Brain microvascular endothelial cell (primary cell): ENCODE measurements at regions not wholly inside any gene's neighbourhood (a gene's known extent, or its start where the extent isn't known, plus 50 kb on each side); places are given as distances from the start of the nearest gene placed in this dataset.

Source experiments
- DNase-seq: peaks from one replicate; pipeline ENCODE4 v3.0.0-alpha.2; 2020
- H3K27ac ChIP-seq: fragments of 250-450 bp; sonication (Bioruptor Pico); 2 replicates; pipeline ENCODE4 v1.5.1; 2020; ENCODE audit warnings: mild to moderate bottlenecking, moderate library complexity
- H3K27me3 ChIP-seq: fragments of 250-450 bp; sonication (Bioruptor Pico); replicated peaks from 2 replicates; pipeline ENCODE4 v1.5.1; 2020; ENCODE audit warnings: mild to moderate bottlenecking
- H3K36me3 ChIP-seq: fragments of 250-450 bp; sonication (Bioruptor Pico); replicated peaks from 2 replicates; pipeline ENCODE4 v1.5.1; 2020; ENCODE audit warnings: mild to moderate bottlenecking
- H3K4me3 ChIP-seq: 2 replicates; pipeline ENCODE4 v1.5.1; 2011; ENCODE audit warnings: low read depth, mild to moderate bottlenecking, control low read depth, low read length, moderate library complexity
- in situ Hi-C: cut with HindIII; loops from 2 replicates; pipeline ENCODE4 v1.10.0; 2017; ENCODE audit warnings: low sequenced_read_pairs, low pct_ligation_motif_present
- TF ChIP-seq, protein P1 (sequence below): IDR thresholded peaks from 2 replicates; pipeline ENCODE4 v1.5.1; 2011; ENCODE audit warnings: low read depth, mild to moderate bottlenecking, moderate library complexity, low read length, control low read depth, inconsistent platforms; ENCODE audit errors: missing control alignments

GRCh38 chr3:177831361-177831760 lies 634.1 kb upstream of the TBL1XR1 start:
- Histone ChIP-seq H3K4me3 (no peak overlapping the region), H3K27ac (no peak overlapping the region), H3K36me3 (no peaks in the 10 kb centered on the region), H3K27me3 (no peaks in the 10 kb centered on the region)
- TF ChIP-seq, protein P1, sequence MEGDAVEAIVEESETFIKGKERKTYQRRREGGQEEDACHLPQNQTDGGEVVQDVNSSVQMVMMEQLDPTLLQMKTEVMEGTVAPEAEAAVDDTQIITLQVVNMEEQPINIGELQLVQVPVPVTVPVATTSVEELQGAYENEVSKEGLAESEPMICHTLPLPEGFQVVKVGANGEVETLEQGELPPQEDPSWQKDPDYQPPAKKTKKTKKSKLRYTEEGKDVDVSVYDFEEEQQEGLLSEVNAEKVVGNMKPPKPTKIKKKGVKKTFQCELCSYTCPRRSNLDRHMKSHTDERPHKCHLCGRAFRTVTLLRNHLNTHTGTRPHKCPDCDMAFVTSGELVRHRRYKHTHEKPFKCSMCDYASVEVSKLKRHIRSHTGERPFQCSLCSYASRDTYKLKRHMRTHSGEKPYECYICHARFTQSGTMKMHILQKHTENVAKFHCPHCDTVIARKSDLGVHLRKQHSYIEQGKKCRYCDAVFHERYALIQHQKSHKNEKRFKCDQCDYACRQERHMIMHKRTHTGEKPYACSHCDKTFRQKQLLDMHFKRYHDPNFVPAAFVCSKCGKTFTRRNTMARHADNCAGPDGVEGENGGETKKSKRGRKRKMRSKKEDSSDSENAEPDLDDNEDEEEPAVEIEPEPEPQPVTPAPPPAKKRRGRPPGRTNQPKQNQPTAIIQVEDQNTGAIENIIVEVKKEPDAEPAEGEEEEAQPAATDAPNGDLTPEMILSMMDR: no peak
- in situ Hi-C loops: no loop called here
- DNase-seq: no peak

DNA sequence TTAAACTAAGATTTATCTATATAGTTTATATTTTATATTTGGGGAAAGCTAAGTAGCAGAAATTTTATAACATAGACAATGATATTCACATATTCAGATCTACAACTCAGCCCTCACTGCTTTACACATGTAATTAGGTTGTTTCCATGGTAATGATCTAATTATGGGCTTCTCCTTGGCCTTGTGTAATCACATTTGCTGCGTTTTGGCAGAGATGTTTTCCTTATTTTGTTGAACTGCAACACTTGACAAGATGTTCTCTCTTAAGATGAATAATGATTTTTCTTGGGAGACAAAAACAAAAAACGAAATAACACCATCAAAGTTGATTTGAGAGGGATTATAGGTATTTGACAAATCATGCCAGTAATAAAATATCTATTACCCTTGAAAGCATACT lies 635.6 kb upstream of the TBL1XR1 start:
- no peaks in the 10 kb centered on the region for H3K27me3 ChIP-seq
- H3K4me3 ChIP-seq: no peak overlapping the region
- DNase-seq: no peak
- no peaks in the 10 kb centered on the region for H3K36me3 ChIP-seq
- H3K27ac ChIP-seq: no peak overlapping the region
- TF ChIP-seq, protein P1: no peak
- in situ Hi-C loops: no loop called here

- Histone ChIP-seq H3K4me3 (no peak overlapping the region), H3K27me3 (no peaks in the 10 kb centered on the region), H3K27ac (no peak overlapping the region), H3K36me3 (no peaks in the 10 kb centered on the region)
- DNase-seq: no peak
- TF ChIP-seq, protein P1: no peak
- in situ Hi-C loops: no loop called here
These were observed 636.0 kb upstream of the TBL1XR1 start for GRCh38 chr3:177833332-177833731.

GRCh38 chr3:177835008-177835407 lies 637.7 kb upstream of the TBL1XR1 start:
- no peaks in the 10 kb centered on the region for H3K36me3 ChIP-seq
- TF ChIP-seq, protein P1: no peak
- in situ Hi-C loops: no loop called here
- peak; percentile 90 for DNase-seq
- H3K27me3 ChIP-seq: no peaks in the 10 kb centered on the region
- H3K27ac ChIP-seq: peak overlapping the region; percentile 79
- no peak overlapping the region for H3K4me3 ChIP-seq

GRCh38 chr3:177835917-177836316 lies 638.6 kb upstream of the TBL1XR1 start:
- peak; percentile 95 for DNase-seq
- in situ Hi-C loops: no loop called here
- H3K4me3 ChIP-seq: no peak overlapping the region
- H3K27me3 ChIP-seq: no peaks in the 10 kb centered on the region
- no peaks in the 10 kb centered on the region for H3K36me3 ChIP-seq
- H3K27ac ChIP-seq: peak overlapping the region; percentile 79
- TF ChIP-seq, protein P1: no peak

DNA sequence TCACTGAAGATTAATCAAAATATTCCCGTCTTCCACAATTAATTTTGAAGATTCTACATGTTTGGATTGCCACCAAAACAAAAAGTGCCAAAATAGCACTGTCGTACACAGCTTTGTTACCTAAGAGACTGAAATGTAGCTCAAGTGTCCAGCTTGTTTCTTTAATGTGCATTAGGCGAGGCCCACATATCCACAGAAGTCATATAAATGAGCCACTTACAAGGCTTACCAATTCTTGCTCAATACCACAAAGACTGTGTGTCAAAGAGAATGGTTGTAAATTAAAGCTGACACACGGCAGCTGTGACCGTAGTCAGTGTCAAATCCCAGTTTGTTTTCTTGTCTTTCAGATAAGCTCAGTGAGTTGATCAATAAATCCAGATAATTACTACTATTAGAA lies 639.4 kb upstream of the TBL1XR1 start:
- no peak for DNase-seq
- no peaks in the 10 kb centered on the region for H3K36me3 ChIP-seq
- H3K27me3 ChIP-seq: no peaks in the 10 kb centered on the region
- H3K27ac ChIP-seq: peak overlapping the region; percentile 79
- in situ Hi-C loops: no loop called here
- TF ChIP-seq, protein P1: no peak
- no peak overlapping the region for H3K4me3 ChIP-seq
